Calu3 (cell line): ENCODE measurements at regions not wholly inside any gene's neighbourhood (a gene's known extent, or its start where the extent isn't known, plus 50 kb on each side); places are given as distances from the start of the nearest gene placed in this dataset.

Source experiments
- BruUV-seq: library from RNA; stranded (reverse); fragments of 400-500 nt; replicated peaks from 2 replicates; lab custom pipeline; 2021; lab: Mats Ljungman, UMichigan
- CTCF ChIA-PET: fragments of 300-600 bp; sonication (Branson Sonifier 250); formaldehyde crosslinking; loops from one replicate; lab custom pipeline; 2022; ENCODE audit warnings: antibody characterized with exemption; lab: Charles Lee
- DNase-seq: peaks from one replicate; pipeline ENCODE4 v3.0.0; 2022
- H3K27ac Mint-ChIP-seq: one replicate; pipeline ENCODE4 v1.8.0; 2022; ENCODE audit warnings: mixed read lengths; ENCODE audit not compliant: unreplicated experiment
- H3K27me3 Mint-ChIP-seq: one replicate; pipeline ENCODE4 v1.8.0; 2022; ENCODE audit warnings: mixed read lengths; ENCODE audit not compliant: unreplicated experiment
- H3K36me3 Mint-ChIP-seq: one replicate; pipeline ENCODE4 v1.8.0; 2022; ENCODE audit warnings: mild to moderate bottlenecking, moderate library complexity, mixed read lengths; ENCODE audit not compliant: insufficient read depth, unreplicated experiment
- H3K4me1 Mint-ChIP-seq: one replicate; pipeline ENCODE4 v1.8.0; 2022; ENCODE audit warnings: mild to moderate bottlenecking, low read depth, mixed read lengths; ENCODE audit not compliant: unreplicated experiment
- H3K4me3 Mint-ChIP-seq: one replicate; pipeline ENCODE4 v1.8.0; 2022; ENCODE audit warnings: mild to moderate bottlenecking, low read depth, moderate library complexity, mixed read lengths; ENCODE audit not compliant: unreplicated experiment
- H3K9me3 Mint-ChIP-seq: one replicate; pipeline ENCODE4 v1.8.0; 2022; ENCODE audit warnings: low read depth, mixed read lengths; ENCODE audit not compliant: unreplicated experiment
- intact Hi-C: fragments of 100-400 bp; cut with micrococcal nuclease; formaldehyde crosslinking; loops from one replicate; pipeline ENCODE4 v1.10.0; 2022; ENCODE audit not compliant: unreplicated experiment
- TF ChIP-seq, protein P1 (sequence below): fragments of 200-600 bp; IDR thresholded peaks from one replicate; pipeline ENCODE4 v1.8.0; 2022; ENCODE audit warnings: antibody characterized with exemption; ENCODE audit not compliant: unreplicated experiment

DNA sequence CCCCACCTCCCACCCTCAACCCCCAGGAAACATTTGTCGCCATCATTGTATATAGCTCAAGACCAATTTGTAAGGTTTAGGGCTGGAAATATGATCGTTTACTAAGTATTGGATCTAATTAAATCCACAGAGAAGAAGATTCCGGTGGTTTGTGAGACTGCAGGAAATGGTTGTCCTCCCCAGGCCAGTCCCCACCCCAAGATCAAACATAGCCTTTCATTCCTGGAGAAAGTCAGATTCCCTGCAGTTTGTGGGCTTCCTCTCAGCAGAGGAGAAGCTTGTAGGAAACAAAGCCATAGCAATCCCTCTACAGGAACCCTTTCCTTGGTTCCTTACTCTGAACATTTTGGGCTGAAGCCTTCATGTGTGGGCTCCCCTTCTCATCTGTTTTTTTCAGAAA, 79.2 kb upstream of the TBCA start:
- no peak overlapping the region for H3K27ac Mint-ChIP-seq
- H3K36me3 Mint-ChIP-seq: peaks cover 6% of the 10 kb centered on the region
- TF ChIP-seq, protein P1, sequence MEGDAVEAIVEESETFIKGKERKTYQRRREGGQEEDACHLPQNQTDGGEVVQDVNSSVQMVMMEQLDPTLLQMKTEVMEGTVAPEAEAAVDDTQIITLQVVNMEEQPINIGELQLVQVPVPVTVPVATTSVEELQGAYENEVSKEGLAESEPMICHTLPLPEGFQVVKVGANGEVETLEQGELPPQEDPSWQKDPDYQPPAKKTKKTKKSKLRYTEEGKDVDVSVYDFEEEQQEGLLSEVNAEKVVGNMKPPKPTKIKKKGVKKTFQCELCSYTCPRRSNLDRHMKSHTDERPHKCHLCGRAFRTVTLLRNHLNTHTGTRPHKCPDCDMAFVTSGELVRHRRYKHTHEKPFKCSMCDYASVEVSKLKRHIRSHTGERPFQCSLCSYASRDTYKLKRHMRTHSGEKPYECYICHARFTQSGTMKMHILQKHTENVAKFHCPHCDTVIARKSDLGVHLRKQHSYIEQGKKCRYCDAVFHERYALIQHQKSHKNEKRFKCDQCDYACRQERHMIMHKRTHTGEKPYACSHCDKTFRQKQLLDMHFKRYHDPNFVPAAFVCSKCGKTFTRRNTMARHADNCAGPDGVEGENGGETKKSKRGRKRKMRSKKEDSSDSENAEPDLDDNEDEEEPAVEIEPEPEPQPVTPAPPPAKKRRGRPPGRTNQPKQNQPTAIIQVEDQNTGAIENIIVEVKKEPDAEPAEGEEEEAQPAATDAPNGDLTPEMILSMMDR: no peak
- no TSS peak for BruUV-seq
- no peaks in the 10 kb centered on the region for H3K4me1 Mint-ChIP-seq
- no peak for DNase-seq
- no peaks in the 10 kb centered on the region for H3K9me3 Mint-ChIP-seq
- peaks cover 14% of the 10 kb centered on the region for H3K27me3 Mint-ChIP-seq
- no peak overlapping the region for H3K4me3 Mint-ChIP-seq
- intact Hi-C loops: no loop called here
- CTCF ChIA-PET: no interaction called here

DNA sequence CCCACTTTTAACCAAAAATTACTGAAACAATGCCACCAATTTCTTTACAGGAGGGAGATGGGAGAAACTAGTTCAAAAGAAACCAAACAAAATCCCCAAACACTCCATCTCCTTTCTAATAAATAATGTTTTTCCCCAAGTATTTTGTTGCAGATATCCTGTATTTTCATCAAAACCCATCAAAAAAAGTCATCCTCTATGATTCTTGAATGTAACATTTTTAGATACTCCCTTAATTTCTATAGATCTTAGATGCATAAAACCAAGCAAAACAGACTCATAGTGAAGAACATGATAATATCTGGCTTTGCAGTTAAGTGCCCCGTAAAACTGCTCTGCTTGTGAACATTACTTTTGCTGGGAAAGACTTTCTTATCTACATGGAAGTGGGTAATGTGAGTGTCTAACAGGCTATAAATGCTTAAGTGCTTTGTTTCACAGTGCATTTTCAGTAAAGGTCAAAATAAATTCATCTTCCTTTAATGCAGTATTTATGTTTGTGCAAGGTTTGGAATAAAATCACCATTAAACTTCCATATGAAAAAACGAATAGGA, 77.3 kb upstream of the TBCA start:
- H3K4me3 Mint-ChIP-seq: no peak overlapping the region
- H3K27ac Mint-ChIP-seq: no peak overlapping the region
- CTCF ChIA-PET: no interaction called here
- no peaks in the 10 kb centered on the region for H3K4me1 Mint-ChIP-seq
- DNase-seq: no peak
- no TSS peak for BruUV-seq
- peaks cover 6% of the 10 kb centered on the region for H3K36me3 Mint-ChIP-seq
- intact Hi-C loops: no loop called here
- no peaks in the 10 kb centered on the region for H3K9me3 Mint-ChIP-seq
- peaks cover 14% of the 10 kb centered on the region for H3K27me3 Mint-ChIP-seq
- TF ChIP-seq, protein P1: no peak

DNA sequence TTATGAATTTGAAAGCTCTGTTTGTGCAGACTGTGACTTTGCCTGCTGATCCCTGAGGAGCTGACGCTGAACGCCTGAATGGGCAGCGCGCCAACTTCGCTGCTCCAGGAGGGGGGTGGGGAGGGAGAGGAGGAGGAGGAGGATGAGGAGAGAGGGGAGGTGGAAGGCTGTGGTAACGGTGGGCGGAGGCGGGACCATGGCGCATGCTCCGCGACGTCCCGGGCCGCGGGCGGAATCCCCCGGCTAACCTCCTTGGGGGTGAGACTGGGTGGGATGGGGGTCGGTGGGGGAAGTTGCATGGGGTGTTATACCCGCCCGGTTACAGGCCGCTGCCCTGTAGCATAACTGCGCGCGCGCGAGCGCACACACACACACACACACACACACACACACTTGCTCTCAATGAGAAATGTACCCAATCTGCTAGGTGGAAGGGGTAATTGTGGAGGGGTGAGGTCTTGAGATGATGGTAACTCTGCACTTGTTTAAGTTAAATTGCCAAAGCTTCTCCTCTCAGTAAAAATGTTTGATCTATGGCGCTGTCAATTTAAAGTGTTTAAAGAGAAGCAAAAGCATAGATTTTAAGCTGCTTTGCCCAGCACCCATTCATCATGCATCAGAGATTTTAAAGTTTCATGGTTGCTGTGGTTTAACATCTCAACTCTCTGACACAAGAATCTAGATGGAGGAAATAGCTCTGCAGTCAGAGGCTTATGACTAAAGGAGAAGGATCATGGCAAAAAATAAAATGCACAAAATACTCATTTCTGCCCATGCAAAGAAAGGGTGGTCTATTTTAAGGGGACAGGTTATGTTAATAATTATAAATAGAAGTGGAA, 76.6 kb upstream of the TBCA start:
- Mint-ChIP-seq H3K27ac (no peak overlapping the region), H3K4me1 (no peaks in the 10 kb centered on the region), H3K9me3 (no peaks in the 10 kb centered on the region), H3K36me3 (peaks cover 6% of the 10 kb centered on the region), H3K4me3 (no peak overlapping the region), H3K27me3 (peaks cover 14% of the 10 kb centered on the region)
- TF ChIP-seq, protein P1: no peak
- no peak for DNase-seq
- BruUV-seq: no TSS peak
- intact Hi-C loops: no loop called here
- CTCF ChIA-PET: no interaction called here

DNA sequence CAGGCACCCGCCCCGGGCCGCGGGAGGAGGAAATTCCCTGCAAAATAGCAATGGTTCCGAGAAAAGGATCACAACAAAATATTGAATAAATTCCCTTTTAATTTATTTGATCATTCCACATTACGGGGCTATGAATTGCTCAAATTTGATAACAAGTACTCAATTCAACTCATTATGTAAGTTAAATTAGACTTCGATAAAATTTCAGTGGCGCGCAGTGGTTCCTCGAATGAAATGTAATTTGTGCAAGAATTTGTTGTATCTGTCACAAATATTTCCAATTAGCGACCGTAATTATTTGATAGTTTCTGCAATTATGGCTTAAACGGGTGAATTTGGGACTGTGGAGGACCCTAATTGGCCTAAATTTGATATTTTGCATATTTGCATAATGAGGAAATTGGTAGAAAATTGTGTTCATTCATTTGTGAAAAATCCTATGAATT, 76.0 kb upstream of the TBCA start:
- intact Hi-C loops: no loop called here
- CTCF ChIA-PET: no interaction called here
- H3K4me1 Mint-ChIP-seq: no peaks in the 10 kb centered on the region
- H3K4me3 Mint-ChIP-seq: peak overlapping the region; percentile 45
- H3K27ac Mint-ChIP-seq: no peak overlapping the region
- BruUV-seq: no TSS peak
- peaks cover 6% of the 10 kb centered on the region for H3K36me3 Mint-ChIP-seq
- H3K27me3 Mint-ChIP-seq: peaks cover 14% of the 10 kb centered on the region
- DNase-seq: no peak
- TF ChIP-seq, protein P1: no peak
- no peaks in the 10 kb centered on the region for H3K9me3 Mint-ChIP-seq
